HG03520 (cell line): ENCODE measurements at regions not wholly inside any gene's neighbourhood (a gene's known extent, or its start where the extent isn't known, plus 50 kb on each side); places are given as distances from the start of the nearest gene placed in this dataset.
"Not testable (repeated sequence)": the region's sequence is repeated elsewhere in the genome, so short reads cannot be mapped to it uniquely, and the experiment has no call there.

Source experiments
- ATAC-seq: cut with Tn5 transposase; IDR thresholded peaks from one replicate; pipeline ENCODE4 v1.9.1; 2021; ENCODE audit warnings: mild to moderate bottlenecking, moderate library complexity; ENCODE audit not compliant: unreplicated experiment

GRCh38 chr11:123344790-123345357, 85.2 kb upstream of the GRAMD1B start:
- no peak for ATAC-seq

DNA sequence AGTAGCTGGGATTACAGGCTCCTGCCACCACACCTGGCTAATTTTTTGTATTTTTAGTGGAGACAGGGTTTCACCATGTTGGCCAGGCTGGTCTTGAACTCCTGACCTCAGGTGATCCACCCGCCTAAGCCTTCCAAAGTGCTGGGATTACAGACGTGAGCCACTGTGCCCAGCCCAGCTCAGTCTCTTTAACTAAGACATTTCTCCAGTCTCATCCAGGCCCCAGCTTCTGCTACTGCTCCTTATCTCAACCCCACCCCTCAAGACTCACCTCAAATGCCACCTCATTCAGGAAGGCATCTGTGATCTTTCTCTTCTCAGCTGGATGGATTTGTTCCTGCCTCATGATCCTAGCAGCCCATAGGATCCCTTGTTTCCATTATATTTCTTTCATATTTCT, 85.9 kb upstream of the GRAMD1B start:
- not testable (repeated sequence) for ATAC-seq

GRCh38 chr11:123338997-123339752, 90.9 kb upstream of the GRAMD1B start:
- no peak for ATAC-seq

DNA sequence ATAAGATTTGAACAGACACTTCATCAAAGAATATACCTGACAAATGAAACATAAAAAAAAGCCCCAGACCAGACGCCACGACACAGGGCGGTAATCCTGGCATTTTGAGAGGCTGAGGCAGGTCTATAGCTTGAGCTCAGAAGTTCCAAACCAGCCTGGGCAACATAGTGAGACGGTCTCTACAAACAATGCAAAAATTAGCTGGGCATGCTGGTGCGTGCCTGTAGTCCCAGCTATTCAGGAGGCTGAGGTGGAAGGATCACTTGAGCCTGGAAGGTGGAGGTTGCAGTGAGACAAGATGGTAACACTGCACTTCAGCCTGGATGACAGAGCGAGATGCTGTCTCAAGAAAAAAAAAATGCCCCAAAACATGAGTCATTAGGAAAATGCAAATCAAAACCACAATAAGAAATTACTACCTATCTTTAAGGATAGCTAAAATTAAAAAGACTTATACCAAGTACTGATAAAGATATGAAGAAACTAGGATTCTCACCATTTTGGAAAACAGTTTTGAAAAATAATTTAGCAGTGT, 91.7 kb upstream of the GRAMD1B start:
- ATAC-seq, result no peak

DNA sequence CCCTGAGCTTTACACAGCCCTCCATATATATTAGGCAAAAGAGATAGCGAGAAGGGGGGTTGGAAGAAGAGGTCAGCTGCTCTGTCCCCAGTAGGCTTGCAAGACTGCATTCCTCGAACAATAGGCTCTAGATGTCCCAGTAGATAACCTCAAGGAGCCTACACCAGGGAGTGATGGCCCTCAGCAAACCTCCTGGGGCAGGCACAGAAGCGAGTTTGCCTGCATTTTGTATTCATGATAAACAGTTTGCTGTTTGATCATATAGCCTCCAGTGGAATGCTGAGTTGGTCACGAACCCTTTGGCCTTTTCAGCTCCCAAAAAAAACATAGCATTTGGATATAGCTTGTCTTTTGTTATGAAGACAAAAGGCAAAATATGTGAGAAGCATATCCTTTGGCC, 95.1 kb upstream of the GRAMD1B start:
- no peak for ATAC-seq

- ATAC-seq, result not testable (repeated sequence)
Observed at GRCh38 chr11:123332577-123332976, 97.5 kb upstream of the GRAMD1B start.

DNA sequence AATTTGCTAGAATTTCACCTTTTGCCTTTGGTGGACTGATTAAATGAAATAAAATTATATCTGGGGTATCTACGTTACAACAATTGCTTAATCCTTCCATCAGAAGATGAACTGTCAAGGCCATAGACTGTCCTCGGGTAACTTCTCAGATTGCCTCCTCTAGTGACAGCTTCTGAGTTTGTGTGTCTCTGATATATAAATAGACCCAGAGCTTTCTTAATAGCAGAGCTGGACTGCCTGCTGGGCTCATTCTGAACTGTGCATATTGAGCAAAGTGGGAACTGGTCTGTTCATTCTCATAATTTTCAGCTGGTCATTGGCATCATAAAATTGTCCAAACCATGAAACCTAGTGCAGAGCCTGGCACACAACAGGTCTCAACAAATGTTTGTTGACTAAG, 99.1 kb upstream of the GRAMD1B start:
- no peak for ATAC-seq

DNA sequence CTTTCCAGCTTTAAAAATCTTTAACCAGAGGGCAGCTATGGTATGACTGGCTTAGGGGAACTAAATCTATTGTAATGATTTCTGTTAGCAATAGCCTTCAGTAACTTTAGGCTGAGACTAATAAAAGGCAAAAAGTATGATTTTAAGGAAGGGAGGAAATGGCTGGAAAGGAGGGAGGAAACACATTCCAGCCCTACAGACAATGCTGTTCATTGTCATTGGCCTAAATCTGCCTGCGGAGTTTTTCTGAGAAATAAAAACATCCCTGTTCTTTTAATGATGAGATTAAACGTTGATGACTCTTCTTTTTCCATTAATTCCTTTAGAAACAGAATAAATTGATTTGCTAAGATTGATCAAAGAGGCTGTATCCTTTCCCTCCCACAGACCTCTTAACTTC, 99.6 kb upstream of the GRAMD1B start:
- no peak for ATAC-seq

- ATAC-seq, result no peak
Observed at GRCh38 chr11:123330071-123330470, 100.0 kb upstream of the GRAMD1B start.

DNA sequence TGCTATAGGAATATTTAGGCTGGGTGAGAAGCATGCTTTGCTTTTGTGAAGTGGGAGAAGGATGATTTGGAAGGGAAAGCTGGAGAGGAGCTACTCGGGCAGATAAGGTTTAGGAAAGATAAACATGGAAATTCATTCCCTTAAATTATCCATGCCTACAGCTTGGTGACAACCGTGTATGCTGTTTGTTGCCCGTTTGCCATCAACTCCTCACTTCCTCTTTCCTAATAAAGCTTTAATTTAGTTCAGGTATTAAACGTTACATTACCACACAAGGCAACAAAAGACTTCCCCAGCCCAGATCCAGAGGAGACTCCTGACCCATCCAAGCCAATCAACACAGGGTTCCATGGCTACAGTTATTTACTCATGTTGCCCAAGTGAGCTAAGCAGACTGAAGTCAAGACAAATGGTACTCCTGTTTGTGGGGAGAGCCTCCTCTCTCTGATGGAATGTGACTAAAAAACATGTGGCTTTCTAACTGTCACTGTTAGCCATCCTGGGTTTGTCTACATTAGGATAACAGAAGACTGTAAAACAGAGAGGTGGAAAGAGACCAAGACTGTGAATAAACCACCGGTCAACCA, 101.7 kb upstream of the GRAMD1B start:
- no peak for ATAC-seq

DNA sequence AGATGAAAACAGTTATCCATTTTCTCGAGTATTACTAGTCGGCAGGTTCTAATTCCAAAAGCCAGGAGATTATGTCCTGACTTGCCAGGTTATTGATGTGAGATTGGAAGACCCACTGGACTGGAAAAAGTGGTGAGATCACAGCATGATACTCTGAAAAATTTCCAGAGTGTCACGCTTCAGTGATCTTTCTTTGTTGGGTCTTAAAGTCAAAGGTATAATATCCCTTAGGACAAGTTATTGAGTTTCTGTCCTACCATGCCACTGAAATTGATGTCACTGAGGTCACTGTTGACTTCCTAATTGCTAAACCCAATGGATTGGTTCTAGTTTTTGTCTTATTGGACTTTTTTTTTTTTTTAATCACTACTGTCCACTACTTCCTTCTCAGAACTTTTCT, 104.5 kb upstream of the GRAMD1B start:
- no peak for ATAC-seq

- ATAC-seq, result no peak
Observed at GRCh38 chr11:123323568-123323967, 106.5 kb upstream of the GRAMD1B start.

GRCh38 chr11:123321636-123322035, 108.4 kb upstream of the GRAMD1B start:
- no peak for ATAC-seq

GRCh38 chr11:123318623-123319022, 111.4 kb upstream of the GRAMD1B start:
- no peak for ATAC-seq

GRCh38 chr11:123318132-123318531, 111.9 kb upstream of the GRAMD1B start:
- not testable (repeated sequence) for ATAC-seq

DNA sequence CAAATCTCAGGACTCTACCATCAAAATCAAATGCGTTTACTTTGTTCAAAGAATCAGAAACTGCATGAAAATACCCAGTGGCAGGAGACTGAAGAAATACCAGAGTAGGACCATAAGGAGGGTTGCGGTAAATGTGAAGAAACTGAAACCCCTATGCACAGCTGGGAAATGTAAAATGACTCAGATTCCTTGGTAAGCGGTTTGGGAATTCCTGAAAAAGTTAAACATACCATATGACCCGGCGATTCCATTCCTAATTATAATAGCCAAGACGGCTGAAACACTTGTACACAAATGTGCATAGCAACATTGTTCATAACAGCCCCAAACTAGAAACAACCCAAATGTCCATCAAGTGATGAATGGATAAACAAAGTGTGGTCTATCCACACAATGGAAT, 114.1 kb upstream of the GRAMD1B start:
- ATAC-seq, result no peak

GRCh38 chr11:123314972-123315371, 115.1 kb upstream of the GRAMD1B start:
- ATAC-seq, result no peak

GRCh38 chr11:123313262-123313661, 116.8 kb upstream of the GRAMD1B start:
- no peak for ATAC-seq

GRCh38 chr11:123308077-123308476, 113.0 kb upstream of the CLMP start:
- no peak for ATAC-seq

DNA sequence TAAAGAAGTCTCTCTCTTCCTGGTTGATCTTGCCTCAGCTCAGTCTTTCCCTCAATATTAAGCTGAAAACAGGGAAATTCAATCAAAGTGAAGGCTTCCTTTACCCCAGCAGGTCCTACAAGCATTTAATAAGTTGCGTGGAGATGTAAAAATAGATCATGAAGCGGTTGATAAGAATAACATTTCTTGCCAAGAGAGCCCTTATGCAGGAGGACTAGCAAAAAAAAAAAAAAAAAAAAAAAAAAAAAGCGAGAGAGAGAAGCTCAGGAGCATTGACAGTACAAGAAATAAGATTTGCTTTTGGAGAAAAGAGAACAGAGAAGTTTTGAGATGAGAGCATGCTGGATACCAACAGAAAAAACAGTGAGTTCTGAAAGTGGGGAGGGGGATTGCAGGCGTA, 112.2 kb upstream of the CLMP start:
- no peak for ATAC-seq

GRCh38 chr11:123306531-123306930, 111.5 kb upstream of the CLMP start:
- ATAC-seq, result no peak
